K562 (cell line): ENCODE measurements at regions not wholly inside any gene's neighbourhood (a gene's known extent, or its start where the extent isn't known, plus 50 kb on each side); places are given as distances from the start of the nearest gene placed in this dataset.

ENCODE experiments used
- ATF1 ChIP-seq, 2 experiments: fragments of 450-650 bp in 1 of 2; IDR thresholded peaks; 2 replicates each; pipeline ENCODE4 v1.6.1; 2016; ENCODE audit warnings: missing compliant biosample characterization in 1 of 2, missing genetic modification characterization in 1 of 2
- CREM ChIP-seq: IDR thresholded peaks from 2 replicates; pipeline ENCODE4 v1.6.1; 2014; ENCODE audit warnings: antibody characterized with exemption, low read depth
- FUS ChIP-seq: fragments of 200-400 bp; formaldehyde crosslinking; optimal IDR thresholded peaks from 2 replicates; pipeline ENCODE3; 2017; ENCODE audit warnings: low read depth, low read length
- GATA2 ChIP-seq: sonication (generic); formaldehyde crosslinking; IDR thresholded peaks from 2 replicates; pipeline ENCODE4 v1.4.0; 2020; ENCODE audit warnings: mild to moderate bottlenecking, missing genetic modification reagents
- HDAC1 ChIP-seq, 2 experiments: fragments of 450-650 bp; IDR thresholded peaks; 2 replicates each; pipeline ENCODE4 v1.6.1; 2016 to 2017; ENCODE audit warnings: inconsistent platforms in 1 of 2, mild to moderate bottlenecking in 1 of 2, moderate library complexity in 1 of 2
- HDAC6 ChIP-seq: IDR thresholded peaks from 2 replicates; pipeline ENCODE4 v1.6.1; 2012; ENCODE audit warnings: low read depth, mild to moderate bottlenecking, control low read depth, inconsistent platforms, low read length, moderate library complexity
- HIVEP1 ChIP-seq: fragments of 250-450 bp; sonication (Bioruptor Pico); IDR thresholded peaks from 2 replicates; pipeline ENCODE4 v1.4.0; 2020; ENCODE audit warnings: mild to moderate bottlenecking
- JUN ChIP-seq, 2 experiments: sonication (generic) in 1 of 2; formaldehyde crosslinking in 1 of 2; IDR thresholded peaks; 2 replicates each; pipeline versions ENCODE4 v1.6.1 to v1.8.0; 2012 to 2022; ENCODE audit warnings: borderline replicate concordance in 2 of 2, mild to moderate bottlenecking in 2 of 2, improper control_type of control experiment in 1 of 2, low read depth in 1 of 2, low read length in 1 of 2, missing genetic modification reagents in 1 of 2
- KDM1A ChIP-seq, 2 experiments: fragments of 450-650 bp; IDR thresholded peaks; 2 replicates each; pipeline ENCODE4 v1.6.1; 2016; ENCODE audit warnings: mild to moderate bottlenecking in 2 of 2
- NR2C1 ChIP-seq, 2 experiments: fragments of 450-650 bp; IDR thresholded peaks; 2 replicates each; pipeline ENCODE4 v1.6.1; 2017; ENCODE audit warnings: mild to moderate bottlenecking in 2 of 2, antibody characterized with exemption in 1 of 2, inconsistent platforms in 1 of 2, missing compliant biosample characterization in 1 of 2, missing genetic modification characterization in 1 of 2
- PHTF2 ChIP-seq: fragments of 250-450 bp; sonication (Bioruptor Pico); IDR thresholded peaks from 2 replicates; pipeline ENCODE4 v1.5.0; 2021; ENCODE audit warnings: mild to moderate bottlenecking
- SPI1 ChIP-seq: IDR thresholded peaks from 2 replicates; pipeline ENCODE4 v1.6.1; 2011; ENCODE audit warnings: low read depth, low read length, control low read depth, borderline replicate concordance
- SREBF1 ChIP-seq: fragments of 150-350 bp; IDR thresholded peaks from 2 replicates; pipeline ENCODE4 v1.6.1; 2014; ENCODE audit warnings: antibody characterized with exemption, low read depth, low read length, borderline replicate concordance
- TGIF2 ChIP-seq: sonication (generic); formaldehyde crosslinking; IDR thresholded peaks from 2 replicates; pipeline ENCODE4 v1.8.1; 2022; ENCODE audit warnings: mild to moderate bottlenecking, missing genetic modification reagents, moderate library complexity
- ZFP1 ChIP-seq: fragments of 450-650 bp; formaldehyde crosslinking; IDR thresholded peaks from 2 replicates; pipeline ENCODE4 v1.4.0; 2020; ENCODE audit warnings: mild to moderate bottlenecking, mixed read lengths
- ZNF3 ChIP-seq: fragments of 250-450 bp; sonication (Bioruptor Pico); IDR thresholded peaks from 2 replicates; pipeline ENCODE4 v1.5.0; 2021; ENCODE audit warnings: mild to moderate bottlenecking, moderate library complexity
- ZNF561 ChIP-seq: fragments of 450-650 bp; formaldehyde crosslinking; conservative IDR thresholded peaks from 2 replicates; pipeline ENCODE4 v1.4.0; 2020; ENCODE audit warnings: mild to moderate bottlenecking, moderate library complexity
- ZNF584 ChIP-seq: fragments of 200-800 bp; sonication (Bioruptor generic); IDR thresholded peaks from 2 replicates; pipeline ENCODE4 v1.6.1; 2016; ENCODE audit warnings: low read depth, mild to moderate bottlenecking, missing genetic modification characterization, missing compliant biosample characterization
- ZNF695 ChIP-seq: fragments of 450-650 bp; formaldehyde crosslinking; IDR thresholded peaks from 2 replicates; pipeline ENCODE4 v1.4.0; 2020; ENCODE audit warnings: mild to moderate bottlenecking, moderate library complexity
- ZZZ3 ChIP-seq: fragments of 450-650 bp; IDR thresholded peaks from 2 replicates; pipeline ENCODE4 v1.6.1; 2016; ENCODE audit warnings: antibody characterized with exemption, mild to moderate bottlenecking, moderate library complexity
- TF ChIP-seq, protein P1 (sequence below): fragments of 150-350 bp; conservative IDR thresholded peaks from 2 replicates; pipeline ENCODE4 v1.6.1; 2014; ENCODE audit warnings: low read length
- TF ChIP-seq, protein P2 (sequence below): sonication (generic); formaldehyde crosslinking; IDR thresholded peaks from 2 replicates; pipeline ENCODE4 v1.9.0; 2022; ENCODE audit warnings: mild to moderate bottlenecking, missing genetic modification reagents
- TF ChIP-seq, protein P3 (sequence below): fragments of 450-650 bp; conservative IDR thresholded peaks from 2 replicates; pipeline ENCODE4 v1.6.1; 2016; ENCODE audit warnings: missing genetic modification characterization, low read depth, mild to moderate bottlenecking, control low read depth, missing compliant biosample characterization
- TF ChIP-seq, protein P4 (sequence below), 3 experiments: IDR thresholded peaks in 2 of 3; conservative IDR thresholded peaks in 1 of 3; 2 replicates each; pipeline ENCODE4 v1.5.1; 2011 to 2012; ENCODE audit warnings: low read length in 3 of 3, mild to moderate bottlenecking in 3 of 3, control low read depth in 2 of 3, improper control_type of control experiment in 1 of 3, inconsistent platforms in 1 of 3, low read depth in 1 of 3, mixed read lengths in 1 of 3, moderate library complexity in 1 of 3; ENCODE audit not compliant: insufficient read depth in 2 of 3

DNA sequence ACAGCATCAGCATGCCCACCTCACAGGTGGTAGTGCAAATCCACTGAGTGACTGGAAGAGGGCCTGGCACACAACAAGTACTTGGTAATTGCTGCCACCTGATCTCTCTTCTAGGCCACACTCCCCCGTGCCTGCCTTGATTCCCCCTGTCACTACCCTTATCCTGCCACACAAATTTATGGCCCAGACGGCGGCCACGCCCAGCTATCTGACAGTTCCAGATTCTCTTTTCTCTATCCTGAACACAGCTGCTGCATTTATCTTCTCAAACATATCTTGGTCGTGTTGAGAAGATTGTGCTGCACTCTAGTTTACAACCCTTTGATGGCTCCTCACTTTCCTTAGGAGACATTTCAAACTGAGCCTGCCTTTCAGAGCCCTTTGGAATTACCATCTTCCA lies 585.2 kb downstream of the NTRK3 start (continued):
- TF ChIP-seq, protein P1, sequence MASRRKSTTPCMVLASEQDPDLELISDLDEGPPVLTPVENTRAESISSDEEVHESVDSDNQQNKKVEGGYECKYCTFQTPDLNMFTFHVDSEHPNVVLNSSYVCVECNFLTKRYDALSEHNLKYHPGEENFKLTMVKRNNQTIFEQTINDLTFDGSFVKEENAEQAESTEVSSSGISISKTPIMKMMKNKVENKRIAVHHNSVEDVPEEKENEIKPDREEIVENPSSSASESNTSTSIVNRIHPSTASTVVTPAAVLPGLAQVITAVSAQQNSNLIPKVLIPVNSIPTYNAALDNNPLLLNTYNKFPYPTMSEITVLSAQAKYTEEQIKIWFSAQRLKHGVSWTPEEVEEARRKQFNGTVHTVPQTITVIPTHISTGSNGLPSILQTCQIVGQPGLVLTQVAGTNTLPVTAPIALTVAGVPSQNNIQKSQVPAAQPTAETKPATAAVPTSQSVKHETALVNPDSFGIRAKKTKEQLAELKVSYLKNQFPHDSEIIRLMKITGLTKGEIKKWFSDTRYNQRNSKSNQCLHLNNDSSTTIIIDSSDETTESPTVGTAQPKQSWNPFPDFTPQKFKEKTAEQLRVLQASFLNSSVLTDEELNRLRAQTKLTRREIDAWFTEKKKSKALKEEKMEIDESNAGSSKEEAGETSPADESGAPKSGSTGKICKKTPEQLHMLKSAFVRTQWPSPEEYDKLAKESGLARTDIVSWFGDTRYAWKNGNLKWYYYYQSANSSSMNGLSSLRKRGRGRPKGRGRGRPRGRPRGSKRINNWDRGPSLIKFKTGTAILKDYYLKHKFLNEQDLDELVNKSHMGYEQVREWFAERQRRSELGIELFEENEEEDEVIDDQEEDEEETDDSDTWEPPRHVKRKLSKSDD, result no peak
- no peak for TF ChIP-seq JUN (IDR thresholded peaks at IDR 0.05; ENCODE audit: borderline replicate concordance, low read depth, low read length)
- no peak for TF ChIP-seq JUN (CRISPR knock-in tag; IDR thresholded peaks at IDR 0.05; ENCODE audit: borderline replicate concordance)
- TF ChIP-seq SREBF1, result no peak
- peak; percentile 90 for TF ChIP-seq GATA2 (CRISPR knock-in tag)
- TF ChIP-seq ZZZ3, result no peak
- no peak for TF ChIP-seq FUS
- TF ChIP-seq, protein P2, sequence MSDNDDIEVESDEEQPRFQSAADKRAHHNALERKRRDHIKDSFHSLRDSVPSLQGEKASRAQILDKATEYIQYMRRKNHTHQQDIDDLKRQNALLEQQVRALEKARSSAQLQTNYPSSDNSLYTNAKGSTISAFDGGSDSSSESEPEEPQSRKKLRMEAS (CRISPR knock-in tag), result no peak
- TF ChIP-seq ZNF3 (CRISPR knock-in tag), result no peak
- no peak for TF ChIP-seq TGIF2
- TF ChIP-seq ZNF695 (CRISPR knock-in tag), result no peak
- TF ChIP-seq CREM, result peak; percentile 65
- peak; percentile 90 to 95 for TF ChIP-seq KDM1A (IDR thresholded peaks at IDR 0.05)
- no peak for TF ChIP-seq ZNF561 (CRISPR knock-in tag)
- TF ChIP-seq, protein P3, sequence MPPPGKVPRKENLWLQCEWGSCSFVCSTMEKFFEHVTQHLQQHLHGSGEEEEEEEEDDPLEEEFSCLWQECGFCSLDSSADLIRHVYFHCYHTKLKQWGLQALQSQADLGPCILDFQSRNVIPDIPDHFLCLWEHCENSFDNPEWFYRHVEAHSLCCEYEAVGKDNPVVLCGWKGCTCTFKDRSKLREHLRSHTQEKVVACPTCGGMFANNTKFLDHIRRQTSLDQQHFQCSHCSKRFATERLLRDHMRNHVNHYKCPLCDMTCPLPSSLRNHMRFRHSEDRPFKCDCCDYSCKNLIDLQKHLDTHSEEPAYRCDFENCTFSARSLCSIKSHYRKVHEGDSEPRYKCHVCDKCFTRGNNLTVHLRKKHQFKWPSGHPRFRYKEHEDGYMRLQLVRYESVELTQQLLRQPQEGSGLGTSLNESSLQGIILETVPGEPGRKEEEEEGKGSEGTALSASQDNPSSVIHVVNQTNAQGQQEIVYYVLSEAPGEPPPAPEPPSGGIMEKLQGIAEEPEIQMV (tag), result 0 out of 2 replicates have a peak, but pooled peaks have one; percentile 12
- no peak for TF ChIP-seq SPI1
- 0 out of 2 replicates have a peak, but pooled peaks have one; percentile 13 for TF ChIP-seq NR2C1 (IDR thresholded peaks at IDR 0.05)
- TF ChIP-seq NR2C1 (tag; IDR thresholded peaks at IDR 0.05), result 0 out of 2 replicates have a peak, but pooled peaks have one; percentile 9
- TF ChIP-seq, protein P4, sequence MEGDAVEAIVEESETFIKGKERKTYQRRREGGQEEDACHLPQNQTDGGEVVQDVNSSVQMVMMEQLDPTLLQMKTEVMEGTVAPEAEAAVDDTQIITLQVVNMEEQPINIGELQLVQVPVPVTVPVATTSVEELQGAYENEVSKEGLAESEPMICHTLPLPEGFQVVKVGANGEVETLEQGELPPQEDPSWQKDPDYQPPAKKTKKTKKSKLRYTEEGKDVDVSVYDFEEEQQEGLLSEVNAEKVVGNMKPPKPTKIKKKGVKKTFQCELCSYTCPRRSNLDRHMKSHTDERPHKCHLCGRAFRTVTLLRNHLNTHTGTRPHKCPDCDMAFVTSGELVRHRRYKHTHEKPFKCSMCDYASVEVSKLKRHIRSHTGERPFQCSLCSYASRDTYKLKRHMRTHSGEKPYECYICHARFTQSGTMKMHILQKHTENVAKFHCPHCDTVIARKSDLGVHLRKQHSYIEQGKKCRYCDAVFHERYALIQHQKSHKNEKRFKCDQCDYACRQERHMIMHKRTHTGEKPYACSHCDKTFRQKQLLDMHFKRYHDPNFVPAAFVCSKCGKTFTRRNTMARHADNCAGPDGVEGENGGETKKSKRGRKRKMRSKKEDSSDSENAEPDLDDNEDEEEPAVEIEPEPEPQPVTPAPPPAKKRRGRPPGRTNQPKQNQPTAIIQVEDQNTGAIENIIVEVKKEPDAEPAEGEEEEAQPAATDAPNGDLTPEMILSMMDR (IDR thresholded peaks at IDR 0.05 in 2 of 3, conservative IDR thresholded peaks at IDR 0.05 in 1 of 3; ENCODE audit: insufficient read depth in 2 of 3, low read depth in 1 of 3, low read length in 3 of 3), result no peak
- TF ChIP-seq PHTF2 (CRISPR knock-in tag), result no peak
- no peak for TF ChIP-seq HDAC6
- TF ChIP-seq HDAC1 (IDR thresholded peaks at IDR 0.05), result peak; percentile 64 to 85; a peak in 2 of 4 replicates
- TF ChIP-seq ZFP1 (CRISPR knock-in tag), result no peak
- TF ChIP-seq HIVEP1, result no peak
- TF ChIP-seq ZNF584 (CRISPR knock-in tag), result no peak; the same call in 1 of the 2 replicates
- no peak for TF ChIP-seq ATF1 (CRISPR knock-in tag; IDR thresholded peaks at IDR 0.05)
- TF ChIP-seq ATF1 (tag; IDR thresholded peaks at IDR 0.05), result 0 out of 2 replicates have a peak, but pooled peaks have one; percentile 32
